Left renal pelvis (tissue), 4 donors: ENCODE measurements at regions not wholly inside any gene's neighbourhood (a gene's known extent, or its start where the extent isn't known, plus 50 kb on each side); places are given as distances from the start of the nearest gene placed in this dataset.

Experiments
- DNase-seq, 4 donors: peaks; one replicate each; pipeline ENCODE4 v3.0.0-alpha.2; 2013; ENCODE audit warnings: low read depth in 4 of 4, low spot score in 3 of 4

GRCh38 chr7:106166651-106167342 lies 54.7 kb upstream of the SYPL1 start:
- DNase-seq: peak in 3 of 4 donors; percentile 44 to 58 (median 55)

DNA sequence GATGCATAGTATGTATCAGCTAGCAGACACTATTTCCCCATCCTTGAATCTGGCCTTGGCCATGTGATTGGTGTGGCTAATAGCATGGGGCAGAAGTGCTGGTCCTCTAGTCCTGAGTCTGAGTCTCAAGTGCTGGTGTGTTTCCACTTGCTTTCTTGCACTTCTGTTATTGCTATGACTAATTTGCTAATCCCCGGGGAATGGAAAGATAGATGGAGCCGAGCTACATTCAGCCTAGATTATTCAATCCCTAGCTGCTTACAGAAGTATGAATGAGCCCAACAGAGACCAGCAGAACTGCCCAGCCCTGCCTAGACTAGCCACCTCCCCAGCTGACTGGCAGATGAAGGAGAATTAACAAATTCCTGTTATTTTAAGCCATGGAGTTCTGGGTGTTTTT lies 53.2 kb upstream of the SYPL1 start:
- no peak for DNase-seq

DNA sequence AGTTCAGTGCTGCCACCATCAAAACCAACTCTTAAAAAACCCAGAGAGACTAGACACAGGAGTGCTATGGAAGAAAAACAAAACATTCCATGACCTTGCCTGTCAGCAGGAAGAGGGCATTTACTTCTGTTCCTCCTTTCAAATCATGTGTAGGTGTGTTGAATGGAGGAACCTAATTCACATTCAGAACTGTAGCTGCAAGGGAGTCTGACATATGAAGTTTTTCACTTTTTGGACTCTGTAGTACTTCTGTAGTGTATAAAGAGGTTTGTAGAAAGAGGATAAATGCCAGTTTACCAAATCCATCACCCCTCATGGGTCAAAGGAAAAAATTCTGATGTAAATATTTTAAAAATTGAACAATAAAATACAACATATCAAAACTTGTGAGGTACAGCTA lies 51.1 kb upstream of the SYPL1 start:
- no peak for DNase-seq
